OCI-LY7 (cell line): ENCODE measurements at regions not wholly inside any gene's neighbourhood (a gene's known extent, or its start where the extent isn't known, plus 50 kb on each side); places are given as distances from the start of the nearest gene placed in this dataset.

ENCODE experiments used
- BruUV-seq: library from RNA; stranded (reverse); fragments of 400-500 nt; replicated peaks from 2 replicates; lab custom pipeline; 2021; lab: Mats Ljungman, UMichigan
- CTCF ChIA-PET: fragments of 300-600 bp; sonication (Branson Sonifier 250); formaldehyde crosslinking; loops from one replicate; lab custom pipeline; 2022; ENCODE audit warnings: antibody characterized with exemption; ENCODE audit not compliant: unreplicated experiment; lab: Charles Lee
- POLR2A ChIA-PET: fragments of 300-600 bp; sonication (Branson Sonifier 250); formaldehyde crosslinking; loops from one replicate; lab custom pipeline; 2022; ENCODE audit warnings: antibody characterized with exemption; lab: Charles Lee
- DNase-seq: peaks from one replicate; pipeline ENCODE4 v3.0.0-alpha.2; 2015; ENCODE audit warnings: low spot score
- H2AFZ ChIP-seq: fragments of 200-600 bp; sonication (generic), shearing (Covaris generic); 2 replicates; pipeline ENCODE4 v1.6.1; 2014; ENCODE audit warnings: mild to moderate bottlenecking, antibody characterized with exemption, low read length, moderate library complexity
- H3K27ac ChIP-seq: fragments of 200-600 bp; sonication (generic); 2 replicates; pipeline ENCODE4 v1.5.1; 2014; ENCODE audit warnings: mixed run types, low read depth, mild to moderate bottlenecking, moderate library complexity, low read length, inconsistent platforms; ENCODE audit not compliant: poor library complexity, severe bottlenecking
- H3K36me3 ChIP-seq: fragments of 200-600 bp; sonication (generic); 2 replicates; pipeline ENCODE4 v1.6.1; 2014; ENCODE audit warnings: mild to moderate bottlenecking, antibody characterized with exemption, low read length, moderate library complexity, mixed read lengths; ENCODE audit not compliant: insufficient read depth
- H3K4me1 ChIP-seq: fragments of 200-600 bp; sonication (generic); 2 replicates; pipeline ENCODE4 v1.5.1; 2014; ENCODE audit warnings: mild to moderate bottlenecking, low read length; ENCODE audit not compliant: insufficient read depth, poor library complexity, severe bottlenecking
- H3K4me2 ChIP-seq: fragments of 200-600 bp; sonication (generic); 2 replicates; pipeline ENCODE4 v1.6.1; 2014; ENCODE audit warnings: mild to moderate bottlenecking, low read length
- H3K4me3 ChIP-seq: fragments of 200-600 bp; sonication (generic); 2 replicates; pipeline ENCODE4 v1.5.1; 2014; ENCODE audit warnings: mild to moderate bottlenecking, low read depth, low read length; ENCODE audit not compliant: poor library complexity, severe bottlenecking
- H3K79me2 ChIP-seq: fragments of 200-600 bp; sonication (generic); 2 replicates; pipeline ENCODE4 v1.6.1; 2016; ENCODE audit warnings: low read depth, mild to moderate bottlenecking, low read length, moderate library complexity, mixed read lengths; ENCODE audit not compliant: insufficient read depth
- H3K9me2 ChIP-seq: fragments of 200-600 bp; sonication (generic); 2 replicates; pipeline ENCODE4 v1.6.1; 2016; ENCODE audit warnings: mild to moderate bottlenecking, low read length, mixed read lengths; ENCODE audit not compliant: insufficient read depth
- H3K9me3 ChIP-seq: fragments of 200-600 bp; sonication (generic); 2 replicates; pipeline ENCODE4 v1.6.1; 2014; ENCODE audit warnings: mild to moderate bottlenecking, mixed run types, low read length, mixed read lengths
- H4K20me1 ChIP-seq: fragments of 200-600 bp; sonication (generic); 2 replicates; pipeline ENCODE4 v1.6.1; 2014; ENCODE audit warnings: mild to moderate bottlenecking, antibody characterized with exemption, low read length, moderate library complexity, mixed read lengths; ENCODE audit not compliant: insufficient read depth
- CTCF ChIP-seq: fragments of 200-600 bp; sonication (generic); conservative IDR thresholded peaks from 2 replicates; pipeline ENCODE4 v1.5.1; 2014; ENCODE audit warnings: mild to moderate bottlenecking, antibody characterized with exemption, low read length, moderate library complexity, mixed read lengths
- EZH2phosphoT487 ChIP-seq: fragments of 200-600 bp; sonication (generic); IDR thresholded peaks from 2 replicates; pipeline ENCODE4 v1.6.1; 2018; ENCODE audit warnings: low read depth, borderline replicate concordance, mild to moderate bottlenecking, mixed run types, antibody characterized with exemption, low read length, moderate library complexity, mixed read lengths
- intact Hi-C: fragments of 100-400 bp; cut with micrococcal nuclease; formaldehyde crosslinking; loops from one replicate; pipeline ENCODE4 v1.10.0; 2022; ENCODE audit not compliant: unreplicated experiment

DNA sequence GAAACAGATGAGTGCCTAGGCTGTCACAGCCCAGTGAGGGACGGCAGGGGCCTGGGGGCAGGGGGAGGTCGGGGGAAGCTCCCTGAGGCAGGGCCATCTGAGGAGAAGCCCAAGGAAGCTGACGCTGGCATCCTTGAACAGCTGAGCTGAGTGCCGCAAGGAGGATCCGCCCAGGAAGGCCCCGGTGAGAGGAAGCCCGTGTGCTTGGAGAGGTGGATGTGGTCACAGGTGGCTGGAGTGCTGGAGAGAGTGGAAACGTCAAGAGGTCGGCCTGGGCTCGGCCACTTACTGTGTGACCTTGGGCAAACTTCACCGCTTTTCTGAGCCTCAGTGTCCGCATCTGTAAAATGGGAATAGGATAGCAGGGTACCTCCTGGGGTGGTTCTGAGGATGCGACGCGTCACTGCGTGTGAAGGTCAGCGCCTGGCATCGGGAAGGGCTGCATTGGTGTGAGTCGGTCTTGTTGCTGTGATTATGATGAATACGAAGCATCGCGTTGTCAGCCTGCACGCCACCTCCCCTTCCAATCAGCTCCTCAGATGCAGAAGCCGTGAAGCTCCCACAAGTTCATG lies 116.1 kb upstream of the PTPN1 start:
- no peak overlapping the region for H3K4me2 ChIP-seq
- H3K27ac ChIP-seq, result no peak overlapping the region
- ChIA-PET CTCF (no interaction called here), POLR2A (no interaction called here)
- no peak overlapping the region for H3K4me3 ChIP-seq
- no peak for TF ChIP-seq CTCF
- TF ChIP-seq EZH2phosphoT487, result no peak
- H3K9me2 ChIP-seq, result no peaks in the 10 kb centered on the region
- H4K20me1 ChIP-seq, result no peaks in the 10 kb centered on the region
- no peak for DNase-seq
- no peaks in the 10 kb centered on the region for H3K36me3 ChIP-seq
- no peaks in the 10 kb centered on the region for H3K4me1 ChIP-seq
- H2AFZ ChIP-seq, result no peak overlapping the region
- no TSS peak for BruUV-seq
- H3K9me3 ChIP-seq, result no peaks in the 10 kb centered on the region
- H3K79me2 ChIP-seq, result no peaks in the 10 kb centered on the region
- intact Hi-C loops, result no loop called here

DNA sequence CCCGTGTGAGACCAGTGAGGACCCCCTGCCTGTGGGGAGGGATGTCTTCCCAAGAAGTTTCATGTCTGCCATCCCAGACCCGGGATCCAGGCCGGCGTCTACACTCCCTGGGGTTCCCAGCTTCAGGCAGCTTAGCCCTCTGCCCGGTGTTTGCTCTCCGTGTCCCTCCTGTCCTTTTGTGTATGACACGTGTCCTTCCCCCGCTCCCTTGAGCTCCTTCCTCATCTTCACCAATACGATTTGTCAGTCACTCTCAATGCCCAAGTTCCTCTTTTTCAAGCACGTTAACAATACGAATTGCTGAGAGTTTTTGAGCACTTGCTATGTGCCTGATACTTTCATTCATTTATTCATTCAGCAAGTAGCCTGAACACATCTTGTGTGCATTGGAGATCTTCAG lies 115.6 kb upstream of the PTPN1 start:
- H3K36me3 ChIP-seq, result no peaks in the 10 kb centered on the region
- H3K4me2 ChIP-seq, result no peak overlapping the region
- no peak overlapping the region for H3K4me3 ChIP-seq
- BruUV-seq, result no TSS peak
- no peak overlapping the region for H3K27ac ChIP-seq
- TF ChIP-seq EZH2phosphoT487, result no peak
- TF ChIP-seq CTCF, result no peak
- DNase-seq, result no peak
- H2AFZ ChIP-seq, result no peak overlapping the region
- intact Hi-C loops, result no loop called here
- no peaks in the 10 kb centered on the region for H3K4me1 ChIP-seq
- H3K9me2 ChIP-seq, result no peaks in the 10 kb centered on the region
- no peaks in the 10 kb centered on the region for H4K20me1 ChIP-seq
- H3K79me2 ChIP-seq, result no peaks in the 10 kb centered on the region
- ChIA-PET CTCF (no interaction called here), POLR2A (no interaction called here)
- H3K9me3 ChIP-seq, result no peaks in the 10 kb centered on the region

DNA sequence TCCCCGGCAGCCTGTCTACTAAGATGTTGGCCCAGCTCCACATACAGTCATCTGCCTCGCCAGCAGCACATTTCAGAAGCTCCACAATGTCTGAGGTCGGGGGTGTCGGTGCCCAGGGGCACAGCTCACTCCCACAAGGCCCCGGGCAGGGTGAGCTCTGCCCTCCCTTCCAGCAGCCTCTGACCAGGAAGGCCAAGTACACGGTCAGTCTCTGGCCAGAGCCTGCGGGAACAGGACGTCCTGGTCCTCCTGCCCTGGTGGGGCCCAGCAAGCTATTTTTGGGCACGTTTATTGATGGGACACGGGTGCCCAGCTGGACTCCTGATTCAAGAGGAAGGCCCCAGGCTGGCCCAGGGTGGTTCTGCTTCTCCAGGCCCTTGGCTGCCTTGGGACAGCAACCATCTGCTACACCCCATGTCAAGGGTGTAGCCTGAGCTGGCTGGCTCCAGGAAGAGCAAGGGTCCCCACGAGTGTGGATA lies 114.9 kb upstream of the PTPN1 start:
- Histone ChIP-seq H4K20me1 (no peaks in the 10 kb centered on the region), H3K36me3 (no peaks in the 10 kb centered on the region), H3K9me2 (no peaks in the 10 kb centered on the region), H3K4me1 (no peaks in the 10 kb centered on the region), H3K4me3 (no peak overlapping the region), H3K27ac (no peak overlapping the region), H3K79me2 (no peaks in the 10 kb centered on the region), H3K4me2 (no peak overlapping the region), H3K9me3 (no peaks in the 10 kb centered on the region), H2AFZ (no peak overlapping the region)
- no peak for DNase-seq
- TF ChIP-seq EZH2phosphoT487 (no peak), CTCF (no peak)
- intact Hi-C loops, result no loop called here
- POLR2A ChIA-PET, result no interaction called here
- no TSS peak for BruUV-seq
- CTCF ChIA-PET, result no interaction called here
